SK-MEL-5 (cell line): ENCODE measurements at regions not wholly inside any gene's neighbourhood (a gene's known extent, or its start where the extent isn't known, plus 50 kb on each side); places are given as distances from the start of the nearest gene placed in this dataset.
"Not testable (repeated sequence)": the region's sequence is repeated elsewhere in the genome, so short reads cannot be mapped to it uniquely, and the experiment has no call there.

Experiments used
- DNase-seq: peaks from one replicate; pipeline ENCODE4 v3.0.0-alpha.2; 2016; ENCODE audit warnings: low read depth, low spot score
- in situ Hi-C: cut with HindIII; loops from 2 replicates; pipeline ENCODE4 v1.10.0; 2016; ENCODE audit warnings: low sequenced_read_pairs, high pct_unique_total_duplicates, low pct_unique_long_range_greater_than_20kb

DNA sequence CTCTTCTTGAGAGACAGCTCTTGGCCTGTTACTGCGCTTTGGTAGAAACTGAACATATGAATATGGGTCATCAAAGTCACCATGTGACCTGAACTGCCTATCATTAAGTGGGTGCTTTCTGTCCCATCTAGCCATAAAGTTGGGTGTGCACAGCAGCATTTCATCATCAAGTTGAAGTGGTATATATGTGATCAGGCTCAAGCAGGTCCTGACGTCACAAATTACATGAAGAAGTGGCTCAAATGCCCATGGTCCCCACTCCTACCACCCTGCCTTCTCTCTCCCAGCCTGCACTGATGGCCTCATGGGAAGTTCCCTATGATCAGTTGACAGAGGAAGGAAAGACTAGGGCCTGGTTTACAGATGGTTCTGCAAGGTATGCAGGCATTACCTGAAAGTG, 308.8 kb upstream of the MGAT4C start:
- DNase-seq: no peak
- in situ Hi-C loops: no loop called here

GRCh38 chr12:86555491-86555890, 299.3 kb upstream of the MGAT4C start:
- in situ Hi-C loops: not testable (repeated sequence)

GRCh38 chr12:86551146-86551571, 295.0 kb upstream of the MGAT4C start:
- DNase-seq: no peak
- in situ Hi-C loops: no loop called here

More at GRCh38 chr12:86555491-86555890, 299.3 kb upstream of the MGAT4C start:
- DNase-seq: not testable (repeated sequence)

GRCh38 chr12:86550218-86551145, 294.3 kb upstream of the MGAT4C start:
- DNase-seq: no peak
- in situ Hi-C loops: no loop called here

GRCh38 chr12:86543716-86544115, 287.5 kb upstream of the MGAT4C start:
- no peak for DNase-seq
- in situ Hi-C loops: no loop called here

DNA sequence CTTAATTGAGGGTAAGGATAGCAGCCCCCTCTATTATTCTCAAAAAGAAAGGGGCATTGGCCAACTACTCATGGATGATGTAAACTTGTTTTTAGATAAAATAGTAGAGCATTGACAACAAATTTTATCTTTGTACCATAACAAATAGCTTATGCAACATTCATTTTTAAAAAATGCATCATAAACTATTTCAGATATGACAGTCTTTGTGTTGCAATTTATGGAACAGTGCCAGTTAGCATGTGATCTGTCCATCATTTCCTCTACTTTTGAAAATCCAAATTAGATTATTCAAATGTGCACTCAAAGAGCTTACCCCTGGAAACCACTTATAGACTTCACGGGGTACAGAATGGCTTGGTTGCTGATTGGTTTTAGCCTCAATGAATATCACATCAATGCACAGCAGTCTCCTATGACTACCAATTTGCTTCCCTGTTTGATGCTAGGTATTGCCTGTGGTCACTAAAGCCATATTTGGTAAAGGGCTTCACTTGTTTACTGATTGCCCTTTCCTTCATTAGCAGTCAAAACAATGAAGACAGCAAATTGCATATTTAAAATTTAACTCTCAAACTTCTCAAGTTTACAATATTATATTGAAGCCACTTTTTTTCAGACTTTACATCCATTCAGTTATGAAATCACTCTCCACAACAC, 274.9 kb upstream of the MGAT4C start:
- DNase-seq: no peak
- in situ Hi-C loops: no loop called here

- DNase-seq: no peak
- in situ Hi-C loops: no loop called here
Measured at GRCh38 chr12:86526060-86526595, 269.9 kb upstream of the MGAT4C start.

- DNase-seq: no peak
- in situ Hi-C loops: no loop called here
Measured at GRCh38 chr12:86523844-86524243, 267.7 kb upstream of the MGAT4C start.

- DNase-seq: no peak
- in situ Hi-C loops: no loop called here
Measured at GRCh38 chr12:86521870-86522269, 265.7 kb upstream of the MGAT4C start.

DNA sequence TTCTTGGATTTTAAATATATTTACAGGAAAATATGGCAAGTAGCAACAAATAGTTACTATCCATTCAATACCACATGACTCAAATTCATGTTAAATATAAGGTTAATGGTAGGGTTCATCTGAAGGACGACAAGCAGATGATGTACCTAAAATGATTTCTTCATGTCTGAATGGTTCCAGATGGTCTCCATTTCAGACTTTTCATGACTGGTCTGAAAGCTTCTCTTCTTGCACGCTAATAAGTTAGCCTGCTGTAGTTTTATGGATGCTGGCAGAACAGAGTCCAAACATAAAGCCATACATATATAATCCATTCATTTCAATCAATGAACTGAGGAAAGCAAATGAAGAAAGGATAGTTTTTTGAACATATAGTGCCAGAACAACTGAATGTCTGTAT, 257.0 kb upstream of the MGAT4C start:
- in situ Hi-C loops: no loop called here
- DNase-seq: no peak

DNA sequence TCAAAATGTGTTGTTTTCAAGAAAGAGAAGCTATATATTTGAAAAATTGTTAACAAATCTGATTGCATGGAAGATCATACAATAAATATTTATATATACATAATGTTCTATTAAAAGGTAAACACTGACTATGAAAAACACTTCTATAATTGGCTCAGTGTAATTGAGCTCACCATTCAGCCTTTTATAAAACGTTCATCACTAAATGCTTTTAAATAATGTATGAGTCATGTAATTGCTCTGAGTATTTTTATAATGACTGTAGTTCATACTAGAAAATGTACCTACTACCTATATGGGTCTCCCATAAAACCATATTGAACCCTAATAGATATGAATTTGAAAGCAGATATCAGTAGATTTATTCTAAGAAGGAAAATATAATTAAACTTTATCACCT, 240.4 kb upstream of the MGAT4C start:
- in situ Hi-C loops: no loop called here

GRCh38 chr12:86484473-86484872, 228.3 kb upstream of the MGAT4C start:
- in situ Hi-C loops: no loop called here
- DNase-seq: no peak

More for the DNA sequence above, 240.4 kb upstream of the MGAT4C start:
- no peak for DNase-seq

GRCh38 chr12:86473231-86473630, 217.0 kb upstream of the MGAT4C start:
- no peak for DNase-seq
- in situ Hi-C loops: no loop called here

GRCh38 chr12:86456776-86457175, 200.6 kb upstream of the MGAT4C start:
- in situ Hi-C loops: no loop called here
- DNase-seq: no peak

GRCh38 chr12:86456241-86456640, 200.1 kb upstream of the MGAT4C start:
- in situ Hi-C loops: no loop called here
- DNase-seq: no peak

DNA sequence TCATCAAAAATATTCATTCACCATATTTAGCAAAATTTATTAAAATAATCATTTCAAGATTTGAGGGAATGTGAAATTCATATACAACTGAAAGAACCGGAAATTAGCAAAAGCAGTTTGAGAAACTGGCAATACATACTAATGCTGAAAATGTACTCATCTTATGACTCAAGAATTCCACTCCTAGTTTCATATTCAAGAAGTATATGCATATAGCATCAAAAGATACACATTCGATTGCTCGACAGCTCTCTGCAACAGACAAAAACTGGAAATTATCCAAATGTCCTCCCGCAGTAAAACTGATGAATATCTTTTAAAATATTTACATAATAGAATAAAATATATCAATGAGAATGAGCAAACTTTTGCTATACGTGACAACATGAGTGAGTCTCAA, 189.2 kb upstream of the MGAT4C start:
- in situ Hi-C loops: no loop called here
- no peak for DNase-seq

GRCh38 chr12:86435053-86435452, 178.9 kb upstream of the MGAT4C start:
- in situ Hi-C loops: no loop called here

GRCh38 chr12:86429824-86430223, 173.6 kb upstream of the MGAT4C start:
- DNase-seq: no peak
- in situ Hi-C loops: no loop called here

More at GRCh38 chr12:86435053-86435452, 178.9 kb upstream of the MGAT4C start:
- DNase-seq: no peak

DNA sequence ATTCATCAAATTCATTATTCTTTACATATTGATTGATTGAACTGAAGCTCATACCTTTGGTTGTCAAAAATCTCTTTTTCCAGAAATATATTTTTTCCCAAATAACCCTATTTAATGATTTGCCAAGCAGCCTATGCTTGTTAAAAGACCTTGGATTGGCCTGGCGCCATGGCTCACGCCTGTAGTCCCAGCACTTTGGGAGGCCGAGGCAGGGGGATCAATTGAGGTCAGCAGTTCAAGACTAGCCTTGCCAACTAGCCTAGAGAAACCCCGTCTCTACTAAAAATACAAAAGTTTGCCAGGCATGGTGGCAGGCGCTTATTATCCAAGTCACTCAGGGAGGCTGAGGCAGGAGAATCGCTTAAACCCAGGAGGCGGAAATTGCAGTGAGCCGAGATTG, 165.1 kb upstream of the MGAT4C start:
- DNase-seq: no peak
- in situ Hi-C loops: no loop called here
